HTR-8/SVneo (cell line): ENCODE measurements at regions not wholly inside any gene's neighbourhood (a gene's known extent, or its start where the extent isn't known, plus 50 kb on each side); places are given as distances from the start of the nearest gene placed in this dataset.
"Not testable (repeated sequence)": the region's sequence is repeated elsewhere in the genome, so short reads cannot be mapped to it uniquely, and the experiment has no call there.

Experiments
- DNase-seq: peaks from one replicate; pipeline ENCODE4 v3.0.0; 2011; ENCODE audit warnings: low spot score, mixed read lengths; ENCODE audit not compliant: insufficient read length
- FAIRE-seq: peaks from 2 replicates; lab custom pipeline; 2011; peaks lifted over from hg19 to GRCh38; lab: Jason Lieb, UNC

DNA sequence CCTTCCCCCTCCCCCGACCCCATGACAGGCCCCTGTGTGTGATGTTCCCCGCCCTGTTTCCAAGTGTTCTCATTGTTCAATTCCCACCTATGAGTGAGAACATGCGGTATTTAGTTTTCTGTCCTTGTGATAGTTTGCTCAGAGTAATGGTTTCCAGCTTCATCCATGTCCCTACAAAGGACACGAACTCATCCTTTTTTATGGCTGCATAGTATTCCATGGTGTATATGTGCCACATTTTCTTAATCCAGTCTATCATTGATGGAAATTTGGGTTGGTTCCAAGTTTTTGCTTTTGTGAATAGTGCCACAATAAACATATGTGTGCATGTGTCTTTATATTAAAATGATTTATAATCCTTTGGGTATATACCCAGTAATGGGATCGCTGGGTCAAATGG is 184.4 kb upstream of the TNFAIP3 start:
- not testable (repeated sequence) for DNase-seq, FAIRE-seq

DNA sequence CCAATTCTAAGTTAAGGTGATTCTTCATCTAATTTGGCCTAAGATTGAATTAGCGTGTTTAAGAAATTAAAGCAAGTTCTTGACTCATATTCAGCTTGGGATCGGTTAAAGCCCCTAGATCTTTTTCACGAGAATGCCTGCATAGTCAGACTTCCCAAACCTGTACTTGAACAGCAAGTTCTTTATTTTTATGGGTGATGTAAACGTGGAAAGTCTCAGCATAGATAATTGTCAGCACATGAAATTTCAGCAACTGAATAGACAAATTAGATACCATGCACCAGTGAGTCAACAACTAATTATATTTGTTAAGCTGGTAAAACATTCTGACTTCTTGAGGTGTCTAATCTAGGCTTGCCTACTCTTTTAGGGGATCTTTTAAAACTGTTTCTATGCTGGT is 183.1 kb upstream of the TNFAIP3 start:
- no peak for DNase-seq
- FAIRE-seq = no peak

DNA sequence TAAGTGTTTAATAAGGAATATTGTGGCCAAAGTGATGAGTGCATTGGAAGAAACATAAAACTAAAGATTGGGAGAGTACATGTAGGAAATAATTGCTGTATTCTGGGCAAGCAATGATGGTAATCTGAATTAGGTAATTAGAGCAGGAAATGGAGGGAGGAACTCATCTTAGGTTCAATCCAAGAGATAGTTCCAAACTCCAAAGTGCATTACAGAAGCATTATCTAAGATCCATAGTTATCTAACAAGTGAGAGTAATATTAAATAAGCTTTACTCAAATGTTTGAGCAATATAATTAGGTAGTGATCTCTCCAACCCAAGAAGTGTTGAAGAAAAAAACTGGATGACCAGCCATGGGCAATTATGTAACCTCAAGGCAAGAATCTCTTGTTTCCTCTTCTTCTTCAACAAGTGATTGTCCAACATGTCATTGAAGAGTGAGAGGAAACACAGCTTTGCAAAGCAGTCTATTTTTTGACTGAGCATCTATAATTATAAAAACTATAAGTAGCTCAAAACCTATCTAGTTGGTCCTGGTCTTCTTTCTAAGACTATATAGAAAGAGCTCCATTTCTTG is 181.2 kb upstream of the TNFAIP3 start:
- DNase-seq (no peak), FAIRE-seq (no peak)

DNA sequence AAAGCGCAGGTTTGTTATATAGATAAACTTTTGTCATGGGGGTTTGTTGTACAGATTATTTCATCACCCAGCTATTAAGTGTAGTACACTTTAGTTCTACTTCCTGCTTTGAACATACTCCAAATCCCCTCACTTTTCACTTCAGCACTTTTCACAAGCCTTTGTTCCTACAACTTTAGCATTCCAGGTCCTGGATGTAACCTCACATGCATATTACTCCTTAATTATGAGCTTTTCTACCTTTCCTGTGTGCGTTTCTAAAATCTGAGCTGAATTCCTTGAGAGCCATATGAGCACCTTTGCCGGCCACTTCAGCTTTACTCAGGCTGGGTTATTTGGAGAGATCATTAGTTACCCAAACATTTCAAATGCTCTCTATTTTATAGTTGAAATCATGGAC is 179.2 kb upstream of the TNFAIP3 start:
- FAIRE-seq = no peak
- DNase-seq = no peak

DNA sequence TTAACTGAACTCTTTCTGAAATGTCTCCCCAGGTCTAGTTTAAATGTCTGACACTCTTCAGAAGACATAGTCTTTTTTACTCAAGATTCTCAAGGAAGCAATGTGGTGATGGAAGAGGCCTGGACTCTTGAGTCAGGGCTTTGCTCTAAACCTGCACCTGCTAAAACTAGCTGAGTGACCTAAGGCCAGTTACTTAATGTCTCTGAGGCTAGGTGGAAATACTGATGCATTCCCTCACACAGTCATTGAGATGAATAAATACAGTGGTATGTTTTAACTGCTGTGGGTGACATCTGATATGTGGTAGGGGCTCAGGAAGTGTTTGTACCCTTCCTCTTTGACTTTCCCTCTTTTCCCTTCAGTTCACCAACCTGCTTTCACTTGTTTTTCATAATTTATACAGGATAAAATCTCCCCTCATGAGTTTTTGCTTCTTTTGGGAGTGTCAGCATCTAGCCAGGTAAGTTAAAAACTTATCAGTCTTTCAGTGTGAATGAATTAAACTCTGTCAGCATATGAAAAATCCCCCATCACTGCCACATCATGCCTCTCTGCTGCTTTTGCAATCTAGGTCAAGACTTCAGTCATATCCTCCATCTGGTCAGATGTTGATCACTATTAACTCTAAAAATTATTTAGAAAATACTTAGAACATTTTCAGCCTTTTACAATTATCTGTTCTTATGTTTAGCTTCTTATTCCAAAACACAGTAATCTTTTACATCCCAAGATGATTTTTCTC is 178.7 kb upstream of the TNFAIP3 start:
- DNase-seq = no peak
- FAIRE-seq = no peak

DNA sequence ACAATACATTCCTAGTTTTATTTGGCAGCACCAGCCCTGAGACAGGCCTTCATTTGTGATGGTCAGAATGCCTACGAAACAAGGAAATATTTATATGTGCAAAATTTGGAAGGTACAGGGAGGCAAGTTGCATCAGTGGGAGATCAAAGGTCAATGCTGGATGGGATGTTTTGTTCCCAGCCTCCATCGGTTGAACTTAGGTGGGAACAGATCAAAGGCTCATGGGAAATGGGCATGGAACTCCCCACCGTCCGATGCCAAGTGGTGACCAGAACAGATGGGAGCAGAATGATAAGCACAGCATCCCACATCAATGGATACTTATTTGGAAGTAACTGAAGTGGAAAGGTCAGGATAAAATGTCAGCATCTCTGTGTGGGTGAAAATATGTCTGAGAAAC is 177.7 kb upstream of the TNFAIP3 start:
- DNase-seq (no peak), FAIRE-seq (no peak)

DNA sequence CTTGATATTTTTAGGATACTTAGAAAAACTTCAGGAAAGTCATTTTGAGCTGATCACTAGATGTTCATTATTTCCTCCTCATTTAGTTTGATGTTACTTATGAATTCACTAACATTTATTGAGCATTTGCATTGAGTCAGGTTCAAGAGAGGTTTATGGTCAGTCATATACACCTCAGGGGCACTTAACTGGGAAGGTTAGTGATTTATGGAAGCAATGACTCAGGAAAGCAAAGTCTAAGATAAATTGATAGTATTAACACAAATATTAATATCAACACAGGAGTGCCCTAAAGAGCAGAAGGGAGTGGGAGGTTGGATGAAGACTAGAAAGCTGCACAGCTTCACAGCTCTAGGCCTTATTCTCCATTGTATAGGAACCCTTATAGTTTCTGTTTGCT is 177.0 kb upstream of the TNFAIP3 start:
- DNase-seq (no peak), FAIRE-seq (no peak)

DNA sequence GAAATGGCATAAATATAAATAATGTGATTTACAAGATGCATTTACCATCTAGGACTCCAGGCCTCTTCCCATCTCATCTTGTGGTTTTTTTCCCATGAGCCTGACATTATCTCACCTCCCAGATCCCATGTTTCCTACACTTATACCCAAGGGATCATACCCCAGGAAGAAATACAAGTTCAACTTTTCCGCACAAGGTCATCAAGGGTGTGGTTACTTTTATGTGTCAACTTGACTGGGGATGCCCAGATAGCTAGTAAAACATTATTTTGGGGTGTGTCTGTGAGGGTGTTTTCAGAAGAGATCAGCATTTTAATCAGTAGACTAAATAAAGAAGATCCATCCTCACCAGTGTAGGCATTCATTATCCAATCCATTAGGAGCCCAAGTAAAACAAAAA is 176.3 kb upstream of the TNFAIP3 start:
- no peak for FAIRE-seq

DNA sequence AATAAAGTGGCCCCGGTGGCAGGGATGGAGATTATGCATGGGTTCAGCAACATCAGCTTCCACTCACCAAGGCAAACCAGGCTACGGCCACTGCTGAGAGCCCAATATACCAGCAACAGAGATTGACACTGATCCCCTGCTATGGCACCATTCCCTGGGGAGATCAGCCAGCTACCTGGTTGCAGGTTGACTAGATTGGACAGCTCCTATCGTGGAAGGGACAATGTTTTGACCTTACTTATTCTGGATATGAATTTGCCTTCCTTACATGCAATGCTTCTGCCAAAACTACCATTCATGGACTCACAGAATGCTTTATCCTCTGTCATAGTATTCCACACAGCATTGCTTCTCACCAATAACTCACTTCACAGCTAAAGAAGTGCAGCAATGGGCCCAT is 174.8 kb upstream of the TNFAIP3 start:
- no peak for DNase-seq
- no peak for FAIRE-seq

More for the DNA sequence above, 176.3 kb upstream of the TNFAIP3 start:
- DNase-seq = no peak

DNA sequence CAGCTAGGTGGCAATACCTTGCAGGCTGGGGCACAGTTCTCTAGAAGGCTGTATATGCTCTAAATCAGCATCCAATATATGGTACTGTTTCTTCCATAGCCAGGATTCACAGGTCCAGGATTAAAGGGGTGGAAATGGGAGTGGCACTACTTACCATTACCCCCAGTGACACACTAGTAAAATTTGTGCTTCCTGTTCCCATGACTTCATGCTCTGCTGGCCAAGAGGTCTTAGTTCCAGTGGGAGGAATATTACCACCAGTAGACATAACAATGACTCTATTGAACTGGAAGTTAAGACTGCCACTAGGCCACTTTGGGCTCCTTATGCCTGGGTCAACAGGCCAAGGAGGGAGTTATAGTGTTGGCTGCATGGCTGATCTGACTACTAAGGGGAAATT is 174.3 kb upstream of the TNFAIP3 start:
- no peak for DNase-seq
- FAIRE-seq = no peak

DNA sequence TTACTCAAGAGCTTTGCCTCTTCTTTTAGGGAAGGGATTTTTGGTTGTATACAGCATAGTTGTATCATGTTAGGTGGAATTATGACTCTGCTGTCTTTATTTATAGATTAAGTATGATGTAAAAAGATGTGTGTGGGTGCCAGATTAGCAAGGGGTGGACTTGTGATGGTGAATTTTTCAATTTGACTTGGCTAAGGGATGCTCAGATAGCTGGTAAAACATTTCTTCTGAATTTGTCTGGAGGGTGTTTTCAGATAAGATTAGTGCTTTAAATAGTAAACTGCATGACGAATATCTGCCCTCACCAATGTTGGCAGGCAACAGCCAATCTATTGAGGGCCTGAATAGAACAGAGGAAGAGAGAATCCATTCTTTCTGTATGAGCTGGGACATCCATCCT is 173.3 kb upstream of the TNFAIP3 start:
- DNase-seq = no peak
- no peak for FAIRE-seq

DNA sequence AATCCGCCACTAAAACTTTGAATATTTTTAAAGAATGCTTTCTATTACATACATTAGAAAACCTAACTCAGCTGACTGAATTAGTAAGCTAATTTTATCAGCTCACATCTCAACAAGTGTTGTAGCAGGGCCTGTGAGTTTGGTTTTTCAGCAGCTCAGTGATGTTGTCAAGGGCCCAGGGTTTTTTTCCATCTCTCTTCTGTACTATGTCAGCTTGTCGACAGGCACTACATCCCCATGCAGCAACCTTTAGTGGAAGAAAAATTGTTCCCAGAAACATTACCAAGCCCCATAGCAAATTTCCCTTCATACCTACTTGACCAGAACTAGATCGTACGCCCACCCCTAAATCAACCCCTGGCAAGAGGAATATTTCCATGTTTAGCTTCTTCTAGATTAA is 170.3 kb upstream of the TNFAIP3 start:
- DNase-seq (no peak), FAIRE-seq (no peak)

DNA sequence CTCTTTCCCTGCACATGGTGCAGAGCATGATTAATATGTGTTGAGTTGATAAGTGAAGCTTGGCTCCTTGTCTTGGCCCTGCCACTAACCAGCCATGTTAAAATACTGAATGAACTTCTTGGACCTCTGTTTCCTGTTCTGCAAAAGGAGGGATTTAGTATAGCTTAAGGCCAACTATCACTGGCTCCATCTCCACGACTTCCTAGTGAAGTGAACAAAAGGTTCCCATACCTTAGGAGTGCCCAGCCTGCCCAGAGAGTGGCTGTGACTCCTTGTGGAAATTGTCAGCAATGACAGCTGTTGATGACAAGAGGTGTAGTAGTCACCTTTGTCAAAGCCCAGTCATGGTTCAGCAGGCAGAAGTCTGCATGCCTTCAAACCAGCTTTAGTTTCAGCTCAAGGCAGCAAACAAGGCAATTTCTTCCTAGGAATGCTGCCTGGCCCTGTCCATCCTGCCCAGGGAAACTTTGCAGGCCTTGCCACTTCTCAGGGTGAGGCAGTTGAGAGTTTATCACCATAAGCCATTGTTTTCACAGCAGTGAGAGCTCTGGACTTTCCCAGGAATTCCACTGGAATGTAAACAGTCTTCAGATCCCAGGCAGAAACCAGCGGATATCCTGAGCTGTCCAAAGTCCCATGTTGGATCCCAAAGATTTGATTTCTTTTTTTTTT is 169.7 kb upstream of the TNFAIP3 start:
- peak; percentile 40 for DNase-seq

DNA sequence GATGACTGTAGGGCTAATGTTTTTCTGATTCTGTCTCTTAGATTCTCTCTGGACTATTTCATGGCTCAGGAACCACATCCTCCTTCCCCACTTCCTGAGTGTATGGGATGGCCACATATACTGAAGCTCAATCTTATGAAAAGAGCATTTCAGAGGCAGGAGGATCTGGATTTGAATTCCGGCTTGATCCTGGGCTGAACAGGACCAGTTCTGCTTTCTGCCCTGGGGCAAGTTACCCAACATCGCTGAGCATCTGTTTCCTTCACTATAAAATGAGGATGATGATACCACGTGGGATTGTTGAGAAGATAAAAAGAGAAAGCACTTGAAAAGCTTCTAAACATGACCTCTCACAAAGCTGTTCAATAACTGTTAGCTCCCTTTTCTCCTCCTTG is 168.4 kb upstream of the TNFAIP3 start:
- no peak for DNase-seq
- FAIRE-seq = no peak

More for the DNA sequence above, 169.7 kb upstream of the TNFAIP3 start:
- peak; percentile 68 for FAIRE-seq

DNA sequence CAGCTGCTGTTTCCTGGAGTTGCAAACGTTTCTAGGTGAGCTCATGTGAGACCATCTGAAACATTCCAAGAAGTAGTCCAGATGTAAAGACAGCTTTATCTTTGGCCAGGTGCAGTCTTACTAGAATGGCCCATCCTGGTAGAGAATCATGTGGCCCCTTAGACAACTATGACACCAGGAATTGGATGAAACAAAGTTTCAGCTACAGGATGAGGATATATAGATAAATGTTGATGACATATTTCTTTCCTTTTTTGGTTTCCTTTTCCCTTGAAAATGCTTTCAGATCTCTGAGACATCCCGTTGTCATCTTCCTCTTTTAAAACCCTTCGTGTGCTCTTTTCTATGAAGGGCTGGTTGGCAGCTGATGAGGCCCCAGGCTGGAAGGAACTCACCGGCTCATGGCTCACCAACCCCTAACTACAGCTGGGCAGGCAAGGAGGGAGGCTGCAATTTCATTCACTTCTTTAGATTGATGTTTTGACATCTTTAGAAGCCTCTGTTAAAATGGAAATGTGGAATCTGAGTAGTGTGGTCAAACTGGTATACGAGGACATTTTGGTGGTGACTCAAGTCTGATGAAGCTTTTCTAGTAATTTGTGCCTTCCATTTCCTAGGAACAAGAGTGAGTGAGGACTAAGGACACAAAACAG is 167.9 kb upstream of the TNFAIP3 start:
- no peak for FAIRE-seq
- no peak for DNase-seq

DNA sequence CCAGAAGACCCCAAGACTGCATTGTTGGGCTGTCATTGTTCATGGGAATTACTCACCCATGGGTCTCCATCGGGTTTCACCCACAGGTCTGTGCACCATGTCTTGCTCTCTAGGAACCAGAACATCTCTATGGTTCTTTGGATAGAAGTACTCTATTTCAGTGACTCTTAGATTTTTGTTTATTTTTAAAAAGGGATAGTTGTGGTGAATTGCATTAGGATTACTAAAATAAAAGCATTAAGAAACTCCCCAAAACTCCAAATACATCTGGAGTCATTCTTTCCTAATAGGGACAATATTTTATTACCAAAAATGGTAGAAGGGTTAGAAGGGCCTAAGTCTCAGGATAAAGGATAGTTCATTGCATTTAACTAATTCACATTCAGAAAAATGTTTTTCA is 166.9 kb upstream of the TNFAIP3 start:
- FAIRE-seq = no peak
- DNase-seq = no peak

DNA sequence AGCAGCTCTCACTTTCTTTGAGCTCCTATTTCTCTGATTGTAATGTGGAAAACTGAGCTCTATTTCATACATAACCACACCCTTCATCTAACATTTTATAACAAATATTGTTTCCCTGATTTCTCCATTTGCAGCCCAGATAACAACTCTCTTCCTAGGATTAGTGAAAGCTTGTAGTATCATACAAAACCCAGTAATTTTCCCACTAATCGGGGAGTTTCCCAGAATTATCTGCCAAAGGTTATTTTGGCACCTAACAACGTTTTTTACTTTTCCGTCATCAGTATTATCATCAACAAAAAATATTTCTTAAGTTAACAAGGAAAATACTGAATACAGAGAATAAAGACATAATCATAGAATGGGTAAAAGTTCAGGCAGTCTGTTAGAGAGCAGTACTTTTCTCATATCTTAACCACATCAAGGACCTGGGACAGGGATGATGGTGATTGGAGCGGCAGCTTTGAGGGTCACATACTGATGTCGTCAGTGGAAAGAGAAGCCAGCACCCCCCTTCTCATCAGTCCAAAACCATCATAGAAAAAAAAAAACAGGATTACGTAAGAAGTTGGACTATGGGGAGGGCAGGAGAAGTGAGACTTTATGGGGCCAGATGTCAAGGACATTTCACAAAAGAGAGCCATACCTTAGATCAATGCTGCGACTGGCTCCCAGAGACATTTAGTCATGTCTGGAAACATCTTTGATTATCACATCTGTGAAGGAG is 166.1 kb upstream of the TNFAIP3 start:
- FAIRE-seq (no peak), DNase-seq (no peak)

DNA sequence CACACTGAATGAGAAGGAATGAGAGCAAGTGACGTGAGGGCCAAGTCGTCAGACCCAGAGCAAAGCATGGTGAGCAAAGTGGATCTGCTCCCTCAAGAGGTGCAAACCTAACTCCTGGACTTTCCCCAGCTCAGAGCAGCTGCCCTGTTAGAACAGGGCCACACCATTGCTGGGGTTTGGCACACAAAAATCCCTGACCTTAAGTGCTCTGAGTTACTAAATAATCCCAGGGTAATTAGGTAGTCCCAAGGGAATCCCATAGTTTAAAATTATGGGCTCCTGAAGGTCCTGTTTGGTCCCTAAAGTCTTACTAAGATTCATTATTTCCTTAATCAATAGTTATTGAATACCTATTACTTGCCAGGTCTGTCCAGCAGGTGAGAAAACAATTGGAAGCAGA is 165.1 kb upstream of the TNFAIP3 start:
- no peak for FAIRE-seq
- DNase-seq = no peak

DNA sequence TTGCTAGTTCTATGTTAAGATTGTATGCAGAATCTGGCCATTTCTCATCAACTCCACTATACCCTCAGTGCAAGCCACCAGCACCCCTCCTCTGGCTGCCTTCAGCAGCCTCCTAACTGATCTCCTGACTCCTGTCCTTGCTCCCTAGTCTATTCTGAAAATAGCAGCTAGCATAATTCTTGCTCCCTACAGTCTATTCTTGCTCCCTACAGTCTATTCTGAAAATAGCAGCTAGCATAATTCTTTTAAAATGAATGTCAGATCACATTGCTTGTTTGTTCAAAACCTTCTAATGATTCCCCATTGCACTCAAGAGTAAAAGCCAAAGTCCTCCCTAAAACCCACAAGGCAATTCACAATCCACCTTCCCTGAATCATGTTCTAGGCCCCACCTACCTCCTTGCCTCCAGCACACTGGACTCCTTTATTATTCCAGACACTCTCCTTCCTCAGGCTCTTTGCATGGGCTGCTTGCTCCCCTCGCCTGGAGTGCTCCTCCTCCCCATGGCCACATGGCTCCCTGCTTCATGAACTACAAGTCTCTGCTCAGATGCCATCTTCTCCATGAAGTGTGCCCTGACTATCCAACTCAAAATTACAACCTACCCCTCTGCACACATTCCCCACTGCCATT is 164.2 kb upstream of the TNFAIP3 start:
- FAIRE-seq (no peak), DNase-seq (no peak)

DNA sequence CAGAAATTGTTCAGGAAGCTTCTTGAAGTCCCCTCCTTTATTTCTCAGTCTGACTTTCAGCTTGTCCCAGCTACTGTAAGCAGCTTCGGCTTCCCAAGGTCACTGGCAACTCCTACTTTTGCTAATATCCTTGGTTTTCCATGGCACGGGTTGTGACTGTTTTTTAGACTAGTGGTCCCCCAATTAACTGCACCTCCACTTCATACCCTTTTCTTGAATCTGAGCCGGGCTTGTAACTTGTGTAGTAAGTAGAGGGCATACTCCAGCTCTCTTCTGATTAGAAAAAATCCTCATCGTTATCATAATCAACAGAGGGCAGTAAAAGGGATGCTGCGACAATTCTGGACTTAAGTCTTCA is 162.3 kb upstream of the TNFAIP3 start:
- FAIRE-seq = no peak
- DNase-seq = no peak
